ENCODE measurements at regions not wholly inside any gene's neighbourhood (a gene's known extent, or its start where the extent isn't known, plus 50 kb on each side); places are given as distances from the start of the nearest gene placed in this dataset.

DNA sequence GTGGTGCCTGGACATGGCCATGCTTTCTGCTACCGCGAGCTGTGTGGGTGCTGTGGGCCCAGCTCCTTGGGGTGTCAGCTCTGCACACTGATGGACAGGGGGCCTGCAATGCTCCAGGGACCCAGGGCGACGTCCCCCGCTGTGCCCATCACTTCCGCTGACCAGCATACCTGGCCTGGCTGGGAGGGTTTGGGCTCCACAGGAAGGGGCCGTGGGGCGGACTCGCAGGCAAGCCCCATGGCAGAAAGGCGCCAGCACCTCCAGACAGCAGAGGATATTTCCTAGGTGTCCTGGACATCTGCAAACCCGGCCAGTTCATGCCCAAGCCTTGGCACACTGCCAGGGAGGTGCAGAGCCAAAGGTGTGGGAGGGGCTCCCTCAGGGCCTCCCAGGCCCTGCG is 295.8 kb upstream of the IRX4 start:
- TF ChIP-seq EZH2 (IDR thresholded peaks at IDR 0.05; ENCODE audit: low read depth, unreplicated experiment) = no peak
- no peak for TF ChIP-seq JUNB (IDR thresholded peaks at IDR 0.05; ENCODE audit: unreplicated experiment)
- no peak for TF ChIP-seq ZNF114 (CRISPR knock-in tag; IDR thresholded peaks at IDR 0.05)
- no peak for TF ChIP-seq ZNF331 (CRISPR knock-in tag; IDR thresholded peaks at IDR 0.05; ENCODE audit: low read depth)
- TF ChIP-seq STAT1 (IDR thresholded peaks at IDR 0.05; ENCODE audit: unreplicated experiment) = no peak
- TF ChIP-seq EZH2phosphoT487 (IDR thresholded peaks at IDR 0.05; ENCODE audit: unreplicated experiment) = no peak
- TF ChIP-seq, protein P1, sequence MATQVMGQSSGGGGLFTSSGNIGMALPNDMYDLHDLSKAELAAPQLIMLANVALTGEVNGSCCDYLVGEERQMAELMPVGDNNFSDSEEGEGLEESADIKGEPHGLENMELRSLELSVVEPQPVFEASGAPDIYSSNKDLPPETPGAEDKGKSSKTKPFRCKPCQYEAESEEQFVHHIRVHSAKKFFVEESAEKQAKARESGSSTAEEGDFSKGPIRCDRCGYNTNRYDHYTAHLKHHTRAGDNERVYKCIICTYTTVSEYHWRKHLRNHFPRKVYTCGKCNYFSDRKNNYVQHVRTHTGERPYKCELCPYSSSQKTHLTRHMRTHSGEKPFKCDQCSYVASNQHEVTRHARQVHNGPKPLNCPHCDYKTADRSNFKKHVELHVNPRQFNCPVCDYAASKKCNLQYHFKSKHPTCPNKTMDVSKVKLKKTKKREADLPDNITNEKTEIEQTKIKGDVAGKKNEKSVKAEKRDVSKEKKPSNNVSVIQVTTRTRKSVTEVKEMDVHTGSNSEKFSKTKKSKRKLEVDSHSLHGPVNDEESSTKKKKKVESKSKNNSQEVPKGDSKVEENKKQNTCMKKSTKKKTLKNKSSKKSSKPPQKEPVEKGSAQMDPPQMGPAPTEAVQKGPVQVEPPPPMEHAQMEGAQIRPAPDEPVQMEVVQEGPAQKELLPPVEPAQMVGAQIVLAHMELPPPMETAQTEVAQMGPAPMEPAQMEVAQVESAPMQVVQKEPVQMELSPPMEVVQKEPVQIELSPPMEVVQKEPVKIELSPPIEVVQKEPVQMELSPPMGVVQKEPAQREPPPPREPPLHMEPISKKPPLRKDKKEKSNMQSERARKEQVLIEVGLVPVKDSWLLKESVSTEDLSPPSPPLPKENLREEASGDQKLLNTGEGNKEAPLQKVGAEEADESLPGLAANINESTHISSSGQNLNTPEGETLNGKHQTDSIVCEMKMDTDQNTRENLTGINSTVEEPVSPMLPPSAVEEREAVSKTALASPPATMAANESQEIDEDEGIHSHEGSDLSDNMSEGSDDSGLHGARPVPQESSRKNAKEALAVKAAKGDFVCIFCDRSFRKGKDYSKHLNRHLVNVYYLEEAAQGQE (IDR thresholded peaks at IDR 0.05; ENCODE audit: unreplicated experiment) = no peak
- TF ChIP-seq, protein P2, sequence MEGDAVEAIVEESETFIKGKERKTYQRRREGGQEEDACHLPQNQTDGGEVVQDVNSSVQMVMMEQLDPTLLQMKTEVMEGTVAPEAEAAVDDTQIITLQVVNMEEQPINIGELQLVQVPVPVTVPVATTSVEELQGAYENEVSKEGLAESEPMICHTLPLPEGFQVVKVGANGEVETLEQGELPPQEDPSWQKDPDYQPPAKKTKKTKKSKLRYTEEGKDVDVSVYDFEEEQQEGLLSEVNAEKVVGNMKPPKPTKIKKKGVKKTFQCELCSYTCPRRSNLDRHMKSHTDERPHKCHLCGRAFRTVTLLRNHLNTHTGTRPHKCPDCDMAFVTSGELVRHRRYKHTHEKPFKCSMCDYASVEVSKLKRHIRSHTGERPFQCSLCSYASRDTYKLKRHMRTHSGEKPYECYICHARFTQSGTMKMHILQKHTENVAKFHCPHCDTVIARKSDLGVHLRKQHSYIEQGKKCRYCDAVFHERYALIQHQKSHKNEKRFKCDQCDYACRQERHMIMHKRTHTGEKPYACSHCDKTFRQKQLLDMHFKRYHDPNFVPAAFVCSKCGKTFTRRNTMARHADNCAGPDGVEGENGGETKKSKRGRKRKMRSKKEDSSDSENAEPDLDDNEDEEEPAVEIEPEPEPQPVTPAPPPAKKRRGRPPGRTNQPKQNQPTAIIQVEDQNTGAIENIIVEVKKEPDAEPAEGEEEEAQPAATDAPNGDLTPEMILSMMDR (conservative IDR thresholded peaks at IDR 0.05; ENCODE audit: low read depth in 2 of 2) = no peak
- TF ChIP-seq, protein P3, sequence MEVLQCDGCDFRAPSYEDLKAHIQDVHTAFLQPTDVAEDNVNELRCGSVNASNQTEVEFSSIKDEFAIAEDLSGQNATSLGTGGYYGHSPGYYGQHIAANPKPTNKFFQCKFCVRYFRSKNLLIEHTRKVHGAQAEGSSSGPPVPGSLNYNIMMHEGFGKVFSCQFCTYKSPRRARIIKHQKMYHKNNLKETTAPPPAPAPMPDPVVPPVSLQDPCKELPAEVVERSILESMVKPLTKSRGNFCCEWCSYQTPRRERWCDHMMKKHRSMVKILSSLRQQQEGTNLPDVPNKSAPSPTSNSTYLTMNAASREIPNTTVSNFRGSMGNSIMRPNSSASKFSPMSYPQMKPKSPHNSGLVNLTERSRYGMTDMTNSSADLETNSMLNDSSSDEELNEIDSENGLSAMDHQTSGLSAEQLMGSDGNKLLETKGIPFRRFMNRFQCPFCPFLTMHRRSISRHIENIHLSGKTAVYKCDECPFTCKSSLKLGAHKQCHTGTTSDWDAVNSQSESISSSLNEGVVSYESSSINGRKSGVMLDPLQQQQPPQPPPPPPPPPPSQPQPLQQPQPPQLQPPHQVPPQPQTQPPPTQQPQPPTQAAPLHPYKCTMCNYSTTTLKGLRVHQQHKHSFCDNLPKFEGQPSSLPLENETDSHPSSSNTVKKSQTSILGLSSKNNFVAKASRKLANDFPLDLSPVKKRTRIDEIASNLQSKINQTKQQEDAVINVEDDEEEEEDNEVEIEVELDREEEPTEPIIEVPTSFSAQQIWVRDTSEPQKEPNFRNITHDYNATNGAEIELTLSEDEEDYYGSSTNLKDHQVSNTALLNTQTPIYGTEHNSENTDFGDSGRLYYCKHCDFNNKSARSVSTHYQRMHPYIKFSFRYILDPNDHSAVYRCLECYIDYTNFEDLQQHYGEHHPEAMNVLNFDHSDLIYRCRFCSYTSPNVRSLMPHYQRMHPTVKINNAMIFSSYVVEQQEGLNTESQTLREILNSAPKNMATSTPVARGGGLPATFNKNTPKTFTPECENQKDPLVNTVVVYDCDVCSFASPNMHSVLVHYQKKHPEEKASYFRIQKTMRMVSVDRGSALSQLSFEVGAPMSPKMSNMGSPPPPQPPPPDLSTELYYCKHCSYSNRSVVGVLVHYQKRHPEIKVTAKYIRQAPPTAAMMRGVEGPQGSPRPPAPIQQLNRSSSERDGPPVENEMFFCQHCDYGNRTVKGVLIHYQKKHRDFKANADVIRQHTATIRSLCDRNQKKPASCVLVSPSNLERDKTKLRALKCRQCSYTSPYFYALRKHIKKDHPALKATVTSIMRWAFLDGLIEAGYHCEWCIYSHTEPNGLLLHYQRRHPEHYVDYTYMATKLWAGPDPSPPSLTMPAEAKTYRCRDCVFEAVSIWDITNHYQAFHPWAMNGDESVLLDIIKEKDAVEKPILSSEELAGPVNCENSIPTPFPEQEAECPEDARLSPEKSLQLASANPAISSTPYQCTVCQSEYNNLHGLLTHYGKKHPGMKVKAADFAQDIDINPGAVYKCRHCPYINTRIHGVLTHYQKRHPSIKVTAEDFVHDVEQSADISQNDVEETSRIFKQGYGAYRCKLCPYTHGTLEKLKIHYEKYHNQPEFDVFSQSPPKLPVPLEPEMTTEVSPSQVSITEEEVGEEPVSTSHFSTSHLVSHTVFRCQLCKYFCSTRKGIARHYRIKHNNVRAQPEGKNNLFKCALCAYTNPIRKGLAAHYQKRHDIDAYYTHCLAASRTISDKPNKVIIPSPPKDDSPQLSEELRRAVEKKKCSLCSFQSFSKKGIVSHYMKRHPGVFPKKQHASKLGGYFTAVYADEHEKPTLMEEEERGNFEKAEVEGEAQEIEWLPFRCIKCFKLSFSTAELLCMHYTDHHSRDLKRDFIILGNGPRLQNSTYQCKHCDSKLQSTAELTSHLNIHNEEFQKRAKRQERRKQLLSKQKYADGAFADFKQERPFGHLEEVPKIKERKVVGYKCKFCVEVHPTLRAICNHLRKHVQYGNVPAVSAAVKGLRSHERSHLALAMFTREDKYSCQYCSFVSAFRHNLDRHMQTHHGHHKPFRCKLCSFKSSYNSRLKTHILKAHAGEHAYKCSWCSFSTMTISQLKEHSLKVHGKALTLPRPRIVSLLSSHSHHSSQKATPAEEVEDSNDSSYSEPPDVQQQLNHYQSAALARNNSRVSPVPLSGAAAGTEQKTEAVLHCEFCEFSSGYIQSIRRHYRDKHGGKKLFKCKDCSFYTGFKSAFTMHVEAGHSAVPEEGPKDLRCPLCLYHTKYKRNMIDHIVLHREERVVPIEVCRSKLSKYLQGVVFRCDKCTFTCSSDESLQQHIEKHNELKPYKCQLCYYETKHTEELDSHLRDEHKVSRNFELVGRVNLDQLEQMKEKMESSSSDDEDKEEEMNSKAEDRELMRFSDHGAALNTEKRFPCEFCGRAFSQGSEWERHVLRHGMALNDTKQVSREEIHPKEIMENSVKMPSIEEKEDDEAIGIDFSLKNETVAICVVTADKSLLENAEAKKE (CRISPR knock-in tag; IDR thresholded peaks at IDR 0.05) = no peak
- TF ChIP-seq POLR2AphosphoS5 (IDR thresholded peaks at IDR 0.05; ENCODE audit: low read depth) = no peak
- TF ChIP-seq, protein P4, sequence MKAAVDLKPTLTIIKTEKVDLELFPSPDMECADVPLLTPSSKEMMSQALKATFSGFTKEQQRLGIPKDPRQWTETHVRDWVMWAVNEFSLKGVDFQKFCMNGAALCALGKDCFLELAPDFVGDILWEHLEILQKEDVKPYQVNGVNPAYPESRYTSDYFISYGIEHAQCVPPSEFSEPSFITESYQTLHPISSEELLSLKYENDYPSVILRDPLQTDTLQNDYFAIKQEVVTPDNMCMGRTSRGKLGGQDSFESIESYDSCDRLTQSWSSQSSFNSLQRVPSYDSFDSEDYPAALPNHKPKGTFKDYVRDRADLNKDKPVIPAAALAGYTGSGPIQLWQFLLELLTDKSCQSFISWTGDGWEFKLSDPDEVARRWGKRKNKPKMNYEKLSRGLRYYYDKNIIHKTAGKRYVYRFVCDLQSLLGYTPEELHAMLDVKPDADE (IDR thresholded peaks at IDR 0.05) = no peak
- no peaks in the 10 kb centered on the region for H3K79me2 ChIP-seq (replicated peaks; ENCODE audit: insufficient read depth)
- no peak overlapping the region for H2AFZ ChIP-seq
- Mint-ChIP-seq H3K36me3 (ENCODE audit: low read depth) (no peaks in the 10 kb centered on the region), H3K4me3 (no peak overlapping the region), H3K27ac (no peak overlapping the region), H3K9me3 (no peaks in the 10 kb centered on the region), H3K4me1 (no peaks in the 10 kb centered on the region; the same call in 1 of the 3 replicates), H3K27me3 (ENCODE audit: insufficient read depth, low read depth, poor library complexity) (peaks cover 3% of the 10 kb centered on the region)
- no peaks in the 10 kb centered on the region for H3F3A ChIP-seq (replicated peaks; ENCODE audit: low read depth)
- H3K36me3 ChIP-seq (ENCODE audit: insufficient read depth) = no peaks in the 10 kb centered on the region
- H3K27ac ChIP-seq (ENCODE audit: low read depth) = no peak overlapping the region
- no peaks in the 10 kb centered on the region for H3K9me2 ChIP-seq (ENCODE audit: insufficient read depth)
- no peak for DNase-seq (ENCODE audit: low spot score)
- no peak overlapping the region for H3K4me2 ChIP-seq
- ATAC-seq = no peak
- no peaks in the 10 kb centered on the region for H4K20me1 ChIP-seq (replicated peaks; ENCODE audit: insufficient read depth)
- no peak overlapping the region for H3K4me3 ChIP-seq
- H3K4me1 ChIP-seq (ENCODE audit: insufficient read depth) = no peaks in the 10 kb centered on the region
- H3K27me3 ChIP-seq (ENCODE audit: insufficient read depth) = no peaks in the 10 kb centered on the region

All from GM23338 (cell line).